Endothelial cell of umbilical vein (primary cell): ENCODE measurements at regions not wholly inside any gene's neighbourhood (a gene's known extent, or its start where the extent isn't known, plus 50 kb on each side); places are given as distances from the start of the nearest gene placed in this dataset.

Experiments used
- EZH2 ChIP-seq: IDR thresholded peaks from 2 replicates; pipeline ENCODE4 v1.6.1; 2012; ENCODE audit warnings: borderline replicate concordance, low read depth, mild to moderate bottlenecking, moderate library complexity, low read length, inconsistent platforms; ENCODE audit not compliant: severe bottlenecking
- FOS ChIP-seq: IDR thresholded peaks from 2 replicates; pipeline ENCODE4 v1.6.1; 2011; ENCODE audit warnings: mild to moderate bottlenecking, low read length, moderate library complexity, borderline replicate concordance; ENCODE audit not compliant: insufficient read depth
- GATA2 ChIP-seq: IDR thresholded peaks from 2 replicates; pipeline ENCODE4 v1.7.0; 2011; ENCODE audit warnings: low read depth, mild to moderate bottlenecking, moderate library complexity, mixed read lengths, low read length; ENCODE audit not compliant: insufficient read length, insufficient read depth
- MYC ChIP-seq: IDR thresholded peaks from one replicate; pipeline ENCODE4 v1.6.1; 2011; ENCODE audit warnings: mild to moderate bottlenecking, low read depth, low read length
- POLR2A ChIP-seq: IDR thresholded peaks from 2 replicates; pipeline ENCODE4 v1.6.1; 2012; ENCODE audit warnings: low read depth, mild to moderate bottlenecking, control low read depth, low read length
- POLR2AphosphoS5 ChIP-seq: IDR thresholded peaks from 2 replicates; pipeline ENCODE4 v1.6.1; 2012; ENCODE audit warnings: low read depth, mild to moderate bottlenecking, control low read depth, low read length, moderate library complexity; ENCODE audit not compliant: insufficient read depth
- TF ChIP-seq, protein P1 (sequence below), 2 donors: IDR thresholded peaks; 1 replicate in 1 of 2; 2 replicates in 1 of 2; pipeline ENCODE4 v1.5.1; 2011; ENCODE audit warnings: low read length in 2 of 2, mild to moderate bottlenecking in 2 of 2, moderate library complexity in 2 of 2, control low read depth in 1 of 2, inconsistent platforms in 1 of 2, low read depth in 1 of 2; ENCODE audit not compliant: insufficient read depth in 1 of 2; ENCODE audit errors: extremely low read depth in 1 of 2
- TF ChIP-seq, protein P2 (sequence below): IDR thresholded peaks from 2 replicates; pipeline ENCODE4 v1.6.1; 2011; ENCODE audit not compliant: insufficient read depth, insufficient read length

DNA sequence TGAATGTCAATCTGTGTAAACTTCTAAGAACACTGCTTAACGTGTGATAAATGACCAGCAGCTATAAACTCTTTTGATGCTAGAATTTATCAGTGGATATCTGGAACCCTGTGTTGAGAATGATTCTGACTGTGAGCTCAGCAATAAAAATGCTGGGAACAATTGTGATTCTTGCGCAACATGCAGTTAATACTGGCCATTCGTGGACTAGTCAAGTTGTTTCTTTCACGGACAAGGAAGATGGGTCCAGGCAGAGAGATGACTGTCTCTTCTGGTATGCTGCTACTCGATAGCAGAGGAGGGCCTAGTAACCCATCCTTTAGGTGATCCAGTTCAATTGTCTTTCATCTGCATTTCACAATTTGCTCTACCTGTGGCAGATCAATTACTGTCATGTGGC, 394.8 kb upstream of the IGFBP3 start:
- TF ChIP-seq POLR2A (no peak), EZH2 (no peak), POLR2AphosphoS5 (no peak), FOS (no peak), MYC (no peak), GATA2 (no peak)
- TF ChIP-seq, protein P1, sequence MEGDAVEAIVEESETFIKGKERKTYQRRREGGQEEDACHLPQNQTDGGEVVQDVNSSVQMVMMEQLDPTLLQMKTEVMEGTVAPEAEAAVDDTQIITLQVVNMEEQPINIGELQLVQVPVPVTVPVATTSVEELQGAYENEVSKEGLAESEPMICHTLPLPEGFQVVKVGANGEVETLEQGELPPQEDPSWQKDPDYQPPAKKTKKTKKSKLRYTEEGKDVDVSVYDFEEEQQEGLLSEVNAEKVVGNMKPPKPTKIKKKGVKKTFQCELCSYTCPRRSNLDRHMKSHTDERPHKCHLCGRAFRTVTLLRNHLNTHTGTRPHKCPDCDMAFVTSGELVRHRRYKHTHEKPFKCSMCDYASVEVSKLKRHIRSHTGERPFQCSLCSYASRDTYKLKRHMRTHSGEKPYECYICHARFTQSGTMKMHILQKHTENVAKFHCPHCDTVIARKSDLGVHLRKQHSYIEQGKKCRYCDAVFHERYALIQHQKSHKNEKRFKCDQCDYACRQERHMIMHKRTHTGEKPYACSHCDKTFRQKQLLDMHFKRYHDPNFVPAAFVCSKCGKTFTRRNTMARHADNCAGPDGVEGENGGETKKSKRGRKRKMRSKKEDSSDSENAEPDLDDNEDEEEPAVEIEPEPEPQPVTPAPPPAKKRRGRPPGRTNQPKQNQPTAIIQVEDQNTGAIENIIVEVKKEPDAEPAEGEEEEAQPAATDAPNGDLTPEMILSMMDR (IDR thresholded peaks at IDR 0.05; ENCODE audit: extremely low read depth in 1 of 2, insufficient read depth in 1 of 2, low read depth in 1 of 2, low read length in 2 of 2), result no peak
- TF ChIP-seq, protein P2, sequence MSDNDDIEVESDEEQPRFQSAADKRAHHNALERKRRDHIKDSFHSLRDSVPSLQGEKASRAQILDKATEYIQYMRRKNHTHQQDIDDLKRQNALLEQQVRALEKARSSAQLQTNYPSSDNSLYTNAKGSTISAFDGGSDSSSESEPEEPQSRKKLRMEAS, result no peak
